ENCODE measurements at regions not wholly inside any gene's neighbourhood (a gene's known extent, or its start where the extent isn't known, plus 50 kb on each side); places are given as distances from the start of the nearest gene placed in this dataset.
A peak's percentile ranks its signal among the peaks of the same experiment; 100 is the strongest.
"Not testable (repeated sequence)": the region's sequence is repeated elsewhere in the genome, so short reads cannot be mapped to it uniquely, and the experiment has no call there.

DNA sequence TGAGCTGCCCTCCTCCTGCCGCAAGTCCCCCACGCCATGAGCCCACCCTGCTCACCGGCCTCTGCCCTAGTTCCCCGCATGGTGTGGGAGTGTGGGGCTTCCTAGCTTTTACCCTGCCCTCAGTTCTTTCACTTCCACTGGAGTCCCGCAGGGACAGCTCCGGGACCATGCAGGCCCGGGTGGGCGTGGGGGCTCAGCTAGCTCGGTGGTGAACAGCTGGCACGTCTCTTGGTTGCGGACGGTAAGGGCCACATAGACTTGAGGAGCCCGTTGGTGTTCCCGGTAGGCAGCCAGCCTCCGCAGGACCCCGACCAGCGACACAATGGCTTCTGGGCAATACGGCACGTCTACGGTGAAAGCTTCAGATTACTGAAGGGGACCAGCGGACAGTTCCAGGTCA is 108.9 kb upstream of the CCZ1B start:
- intact Hi-C loops (cut with DNase I) = no loop called here
- DNase-seq (no peak), ATAC-seq (ENCODE audit: poor library complexity) (no peak)

DNA sequence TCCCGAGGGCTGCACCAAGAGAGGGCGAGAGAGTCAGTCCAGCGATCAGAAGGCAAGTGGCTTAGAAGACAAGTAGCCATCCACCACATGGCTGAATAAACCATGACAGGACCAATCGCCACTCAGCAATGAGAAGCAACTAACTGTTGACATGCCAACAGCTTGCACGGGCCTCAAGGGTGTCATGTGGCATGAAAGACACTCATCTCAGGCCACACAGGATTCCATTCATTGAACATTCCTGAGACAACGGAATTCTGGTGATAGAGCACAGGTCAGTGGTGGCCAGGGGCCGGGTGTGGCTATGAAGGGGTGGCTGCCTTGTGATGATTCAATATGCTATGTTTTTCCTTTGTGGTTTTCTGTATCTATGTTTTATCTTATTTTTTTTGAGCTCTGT is 110.6 kb upstream of the CCZ1B start:
- intact Hi-C loops (cut with DNase I); ATAC-seq (ENCODE audit: poor library complexity); DNase-seq: not testable (repeated sequence)

DNA sequence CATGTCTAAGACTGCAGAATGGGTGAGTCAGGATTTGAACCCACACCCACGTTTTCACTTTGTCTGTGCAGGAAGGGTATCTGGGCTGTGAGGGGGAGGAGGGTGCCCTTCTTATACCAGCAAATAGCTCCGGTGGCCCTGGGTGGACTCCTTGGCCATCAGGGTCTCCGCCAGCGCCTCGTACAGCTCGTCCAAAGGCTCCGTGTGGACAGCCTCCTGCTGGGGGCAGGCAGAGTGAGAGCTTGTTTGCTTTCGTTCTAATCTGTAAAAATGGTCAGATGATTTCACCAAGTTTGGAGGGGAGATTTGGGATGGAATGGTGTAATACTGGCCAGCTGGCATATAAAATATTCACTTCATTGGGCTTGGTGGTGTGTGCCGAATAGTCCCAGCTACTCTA is 111.7 kb upstream of the CCZ1B start:
- not testable (repeated sequence) for DNase-seq; ATAC-seq (ENCODE audit: poor library complexity)

DNA sequence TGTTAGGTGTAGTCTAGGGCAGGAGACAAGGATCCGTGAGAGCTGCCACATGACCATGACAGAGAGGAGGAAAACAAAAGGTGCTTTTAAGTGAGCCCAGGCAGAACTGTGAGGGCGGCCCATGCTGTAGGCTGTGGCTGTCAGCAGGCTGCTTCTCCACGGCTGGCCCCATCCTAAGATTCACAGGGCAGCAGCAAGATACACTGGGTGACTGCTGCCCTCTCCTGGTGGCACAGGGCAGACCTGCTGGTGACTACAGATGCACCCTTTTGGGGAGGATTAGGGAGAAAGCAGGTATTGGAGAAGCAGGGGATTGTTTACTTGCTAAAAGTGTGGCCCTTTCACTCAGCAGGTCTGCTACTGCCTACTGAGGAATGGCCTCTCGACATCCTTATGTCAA is 112.2 kb upstream of the CCZ1B start:
- ATAC-seq (ENCODE audit: poor library complexity); DNase-seq; intact Hi-C loops (cut with DNase I): not testable (repeated sequence)

More for the DNA sequence above, 111.7 kb upstream of the CCZ1B start:
- intact Hi-C loops (cut with DNase I) = not testable (repeated sequence)

DNA sequence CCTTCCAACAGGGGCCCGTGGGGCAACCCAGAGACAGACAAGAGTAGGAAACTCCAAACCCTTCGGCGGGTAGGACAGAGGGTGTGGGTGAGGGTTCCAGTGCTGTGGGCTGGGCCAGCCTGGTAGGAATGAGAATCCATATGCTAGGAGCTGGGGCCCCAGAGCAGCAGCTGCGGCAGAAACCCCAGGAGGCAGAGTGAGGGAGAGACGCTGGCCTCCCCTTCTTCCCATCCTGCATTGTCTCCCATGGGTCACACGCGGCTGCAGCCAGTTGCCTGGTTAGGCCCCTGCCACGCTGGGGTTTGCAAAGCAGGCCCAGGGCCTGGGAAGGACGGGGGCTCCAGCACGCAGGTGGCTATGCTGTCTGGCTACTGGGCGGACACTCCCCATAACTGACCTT is 113.1 kb upstream of the CCZ1B start:
- intact Hi-C loops (cut with DNase I); ATAC-seq (ENCODE audit: poor library complexity); DNase-seq: not testable (repeated sequence)

DNA sequence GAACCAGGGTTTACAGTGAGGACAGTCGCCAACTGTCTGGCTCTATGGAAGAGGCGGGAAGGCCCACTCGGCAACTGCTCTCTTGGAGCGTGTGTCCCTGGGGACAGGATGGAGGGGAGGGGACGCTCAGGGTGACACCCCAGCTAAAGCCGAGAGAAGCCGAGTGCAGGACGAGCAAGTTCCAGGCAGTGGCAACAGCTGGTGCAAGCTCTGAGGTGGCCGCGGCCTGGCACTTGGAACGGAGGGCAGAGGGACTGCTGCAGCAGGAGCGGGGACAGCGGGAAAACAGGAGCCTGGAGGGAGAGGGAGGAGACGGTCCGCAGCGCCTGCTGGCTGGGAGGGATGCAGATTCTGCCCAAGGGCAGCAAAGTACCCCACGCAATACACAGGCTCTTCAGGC is 113.8 kb upstream of the CCZ1B start:
- DNase-seq; ATAC-seq (ENCODE audit: poor library complexity); intact Hi-C loops (cut with DNase I): not testable (repeated sequence)

DNA sequence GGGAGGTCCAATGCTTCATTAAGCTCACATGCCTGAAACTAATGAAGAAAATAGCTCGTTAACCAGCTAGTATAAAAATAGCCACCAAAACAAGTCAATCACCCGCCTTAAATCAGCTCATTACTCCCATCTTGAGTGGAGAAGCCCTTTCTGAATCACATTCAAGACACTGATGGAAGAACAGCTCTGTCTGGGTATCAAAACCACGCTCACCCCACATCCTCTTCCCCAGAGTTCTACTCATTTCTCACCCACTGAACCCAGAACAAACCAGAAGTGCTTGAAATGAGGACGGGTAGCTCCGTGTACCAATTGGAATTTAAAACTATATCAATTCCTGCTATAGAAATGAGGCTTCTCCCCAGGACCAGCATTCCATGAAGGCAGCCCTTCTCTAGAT is 120.8 kb upstream of the CCZ1B start:
- DNase-seq; intact Hi-C loops (cut with DNase I); ATAC-seq (ENCODE audit: poor library complexity): not testable (repeated sequence)

DNA sequence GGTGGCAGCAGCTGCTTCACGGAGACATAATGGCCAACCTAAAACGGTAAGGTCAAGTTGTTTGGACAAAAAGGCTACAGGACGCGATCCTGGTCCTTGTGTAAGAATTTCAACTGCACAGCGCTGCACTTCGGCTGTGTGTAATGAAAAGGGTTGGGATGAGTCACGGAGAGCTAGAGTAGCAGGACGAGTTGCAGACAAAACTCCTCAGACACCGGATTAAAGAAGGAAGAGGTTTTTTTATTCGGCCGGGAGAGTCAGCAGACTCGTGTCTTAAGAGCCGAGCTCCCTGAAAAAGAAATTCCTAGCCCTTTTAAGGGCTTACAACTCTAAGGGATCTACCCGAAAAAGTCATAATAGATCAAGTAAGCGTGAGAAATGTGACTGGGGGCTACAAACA is 124.2 kb upstream of the CCZ1B start:
- intact Hi-C loops (cut with DNase I); ATAC-seq (ENCODE audit: poor library complexity); DNase-seq: not testable (repeated sequence)

DNA sequence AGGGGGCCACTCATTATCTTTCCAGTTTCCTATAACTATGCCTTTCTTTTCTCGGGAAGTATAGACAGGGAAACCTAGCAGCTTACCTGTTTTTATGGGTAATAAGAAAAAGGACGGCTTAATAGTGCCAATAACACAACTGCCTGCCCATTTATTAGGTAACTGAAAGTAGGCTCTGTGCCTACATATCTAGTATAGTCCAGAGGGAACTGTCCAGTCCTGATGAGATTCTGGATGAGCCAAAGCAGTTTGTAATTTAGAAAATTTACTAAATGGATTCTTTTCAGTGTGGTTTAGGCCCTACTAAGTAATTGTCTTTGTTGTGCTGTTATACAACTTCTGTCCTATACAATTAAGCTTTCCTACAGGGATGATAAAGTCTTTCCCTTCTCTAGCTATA is 125.5 kb upstream of the CCZ1B start:
- intact Hi-C loops (cut with DNase I); DNase-seq; ATAC-seq (ENCODE audit: poor library complexity): not testable (repeated sequence)

DNA sequence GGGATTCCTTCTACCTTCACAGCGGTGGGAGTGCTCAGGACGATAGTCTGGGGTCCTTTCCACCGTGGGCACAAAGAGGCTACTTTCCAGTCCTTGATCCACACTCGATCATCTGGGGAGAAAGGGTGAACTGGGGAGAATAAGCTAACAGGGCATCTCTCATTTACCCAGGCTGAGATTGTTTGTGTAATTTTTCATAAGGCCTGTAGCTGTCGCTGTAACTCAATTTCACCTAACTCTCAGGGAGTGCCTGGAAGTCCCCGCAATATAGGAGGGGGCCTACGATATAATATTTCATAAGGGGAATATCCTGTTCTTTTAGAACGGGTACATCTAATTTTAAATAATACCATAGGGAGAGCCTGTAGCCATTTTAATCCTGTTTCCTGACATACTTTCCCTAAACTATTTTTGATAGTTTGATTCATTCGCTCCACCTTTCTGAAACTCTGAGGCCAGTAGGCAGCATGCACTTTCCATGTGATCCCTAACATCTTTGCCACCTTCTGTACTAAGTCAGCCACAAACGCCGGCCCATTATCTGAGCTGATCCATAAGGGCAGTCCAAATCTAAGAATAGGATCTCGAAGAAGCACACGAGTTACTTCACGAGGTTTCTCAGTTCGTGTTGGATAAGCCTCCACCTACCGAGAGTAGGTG is 127.2 kb upstream of the CCZ1B start:
- ATAC-seq (ENCODE audit: poor library complexity); DNase-seq; intact Hi-C loops (cut with DNase I): not testable (repeated sequence)

DNA sequence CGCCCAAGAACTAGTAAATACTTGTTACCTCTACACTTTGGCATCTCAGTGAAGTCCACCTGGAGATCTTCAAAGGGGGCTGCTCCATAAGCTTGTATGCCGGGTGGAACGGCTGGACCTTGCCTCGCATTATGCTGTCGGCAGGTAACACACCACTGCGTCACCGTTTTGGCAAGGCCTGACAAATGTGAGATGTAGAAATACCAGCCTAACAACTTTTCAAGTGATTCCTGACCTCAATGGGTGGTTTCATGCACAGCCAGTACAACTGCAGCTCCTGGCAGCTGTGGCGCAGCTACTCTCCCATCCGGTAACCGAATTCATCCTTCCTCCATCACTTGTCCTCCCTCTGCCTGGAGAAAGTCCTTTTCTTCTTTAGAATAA is 127.7 kb upstream of the CCZ1B start:
- ATAC-seq (ENCODE audit: poor library complexity); DNase-seq; intact Hi-C loops (cut with DNase I): not testable (repeated sequence)

DNA sequence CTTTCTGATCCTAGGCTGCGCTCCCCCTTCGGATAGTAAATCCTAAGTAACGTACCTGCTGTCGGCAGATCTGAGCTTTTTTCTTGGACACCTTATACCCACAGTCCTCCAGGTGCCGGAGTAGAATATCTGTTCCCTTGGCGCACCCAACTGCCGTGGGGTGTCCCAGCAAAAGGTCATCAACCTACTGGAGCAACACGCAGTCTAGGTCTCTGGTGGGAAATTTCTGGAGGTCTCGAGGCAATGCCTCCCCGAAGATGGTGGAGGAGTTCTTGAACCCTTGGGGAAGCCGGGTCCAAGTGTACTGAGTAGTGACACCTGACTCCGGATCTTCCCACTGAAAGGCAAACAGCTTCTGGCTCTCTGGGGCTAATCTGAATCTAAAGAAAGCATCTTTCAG is 129.3 kb upstream of the CCZ1B start:
- intact Hi-C loops (cut with DNase I); ATAC-seq (ENCODE audit: poor library complexity); DNase-seq: not testable (repeated sequence)

DNA sequence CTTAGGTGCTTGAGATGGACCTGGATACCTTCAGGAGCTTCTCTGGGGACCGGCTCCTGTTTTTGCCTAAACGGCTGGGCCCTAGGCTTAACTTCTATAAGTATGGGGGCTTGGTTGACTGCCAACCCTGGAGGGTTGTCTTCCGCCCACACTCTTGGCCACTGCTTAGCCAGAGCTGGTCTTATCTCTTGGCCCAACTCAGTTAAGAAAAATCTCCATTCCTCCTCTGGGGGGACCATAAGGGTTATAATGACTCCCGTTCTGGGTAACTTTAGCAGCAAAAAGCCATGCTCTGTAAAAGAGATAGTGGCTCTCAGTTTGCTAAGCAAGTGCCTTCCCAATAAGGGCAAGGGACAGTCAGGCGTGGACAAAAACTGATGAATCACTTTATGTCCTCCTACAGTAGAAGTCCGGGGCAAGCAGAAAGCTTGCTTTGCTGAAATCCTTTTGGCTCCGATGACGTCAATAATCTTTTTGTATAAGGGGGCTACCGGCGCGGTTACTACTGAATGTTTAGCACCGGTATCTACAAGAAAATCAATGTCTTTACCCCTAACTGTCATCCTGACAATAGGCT is 130.0 kb upstream of the CCZ1B start:
- ATAC-seq (ENCODE audit: poor library complexity); intact Hi-C loops (cut with DNase I); DNase-seq: not testable (repeated sequence)

DNA sequence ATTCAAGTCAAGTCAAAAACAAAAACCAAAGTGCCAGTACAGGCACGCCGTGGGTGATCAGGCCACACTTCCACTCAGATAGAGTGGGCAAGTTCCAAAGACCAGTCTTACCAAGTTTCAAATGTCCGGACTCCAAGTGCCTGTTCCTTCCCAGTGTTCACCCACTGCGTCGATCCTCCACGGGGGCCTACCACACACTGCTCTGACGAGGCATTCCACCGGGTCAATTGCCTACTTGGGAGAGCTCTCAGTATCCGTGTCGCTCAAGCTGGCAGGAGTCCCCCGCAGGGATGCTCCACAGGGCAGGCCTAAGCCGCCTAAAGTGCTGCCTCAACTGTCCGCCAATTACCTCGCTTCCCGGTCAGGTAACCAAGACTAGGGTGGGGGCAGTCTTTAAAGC is 132.3 kb upstream of the CCZ1B start:
- DNase-seq; ATAC-seq (ENCODE audit: poor library complexity); intact Hi-C loops (cut with DNase I): not testable (repeated sequence)

DNA sequence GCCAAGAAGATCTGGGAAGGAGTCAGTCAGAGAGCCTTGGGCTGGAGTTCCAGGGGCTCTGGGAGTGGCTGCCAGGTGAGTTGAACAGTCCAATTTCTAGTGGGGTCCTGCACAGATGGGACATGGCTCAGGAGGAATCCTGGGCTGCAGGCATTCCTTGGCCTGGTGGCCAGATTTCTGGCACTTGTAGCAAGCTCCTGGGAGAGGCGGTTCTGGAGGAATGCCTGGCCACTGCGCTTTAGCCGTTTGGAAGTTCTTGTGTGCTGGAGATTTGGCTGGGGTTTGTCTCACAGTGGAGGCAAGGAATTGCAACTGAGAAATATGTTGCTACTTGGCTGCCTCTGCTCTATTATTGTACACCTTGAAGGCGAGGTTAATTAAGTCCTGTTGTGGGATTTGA is 133.9 kb upstream of the CCZ1B start:
- intact Hi-C loops (cut with DNase I); DNase-seq; ATAC-seq (ENCODE audit: poor library complexity): not testable (repeated sequence)

DNA sequence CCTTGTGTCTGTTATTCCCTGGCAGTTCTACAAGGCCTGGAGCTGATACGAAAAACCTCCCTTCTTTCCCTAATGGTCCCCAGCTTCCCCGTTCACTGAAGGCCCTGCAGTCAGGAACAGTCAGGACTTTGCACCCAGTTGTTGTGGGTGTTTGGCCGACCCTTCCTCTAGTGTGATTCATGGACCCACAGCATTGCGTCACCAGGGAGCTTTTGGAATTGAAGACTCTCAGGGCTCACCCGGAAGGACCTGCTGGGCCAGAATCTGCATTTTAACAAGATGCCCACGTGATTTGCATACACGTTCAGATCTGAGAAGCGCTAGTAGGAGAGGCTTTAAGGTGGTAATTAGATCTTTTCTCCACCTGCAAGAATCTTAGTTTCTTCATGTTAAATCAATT is 136.8 kb upstream of the CCZ1B start:
- intact Hi-C loops (cut with DNase I) = not testable (repeated sequence)

DNA sequence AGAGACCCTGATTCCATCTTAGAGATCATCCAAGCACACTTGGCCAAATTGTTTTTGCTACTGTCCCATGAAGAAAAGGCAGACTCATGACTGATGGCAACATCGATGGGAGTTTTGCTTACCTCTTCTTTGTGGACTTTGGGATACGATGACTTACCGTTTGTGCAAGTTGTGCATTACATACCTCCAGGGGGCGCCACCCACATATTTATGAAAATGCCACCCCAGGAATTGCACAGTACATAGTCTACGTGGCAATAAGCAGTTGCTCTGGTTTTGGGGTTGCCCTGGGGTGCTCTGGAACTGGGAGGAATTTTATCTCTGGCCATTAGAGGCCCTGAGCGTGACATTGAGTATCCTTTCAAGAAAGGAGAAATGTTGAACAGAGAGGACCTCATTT is 139.0 kb upstream of the CCZ1B start:
- ATAC-seq (ENCODE audit: poor library complexity); intact Hi-C loops (cut with DNase I): not testable (repeated sequence)
- DNase-seq = peak; percentile 47

More for the DNA sequence above, 136.8 kb upstream of the CCZ1B start:
- not testable (repeated sequence) for DNase-seq; ATAC-seq (ENCODE audit: poor library complexity)

DNA sequence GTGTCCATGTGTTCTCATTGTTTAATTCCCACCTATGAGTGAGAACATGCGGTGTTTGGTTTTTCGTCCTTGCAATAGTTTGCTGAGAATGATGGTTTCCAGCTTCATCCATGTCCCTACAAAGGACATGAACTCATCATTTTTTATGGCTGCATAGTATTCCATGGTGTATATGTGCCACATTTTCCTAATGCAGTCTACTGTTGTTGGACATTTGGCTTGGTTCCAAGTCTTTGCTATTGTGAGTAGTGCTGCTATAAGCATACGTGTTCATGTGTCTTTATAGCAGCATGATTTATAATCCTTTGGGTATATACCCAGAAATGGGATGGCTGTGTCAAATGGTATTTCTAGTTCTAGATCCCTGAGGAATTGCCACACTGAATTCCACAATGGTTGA is 144.1 kb upstream of the CCZ1B start:
- DNase-seq; intact Hi-C loops (cut with DNase I); ATAC-seq (ENCODE audit: poor library complexity): not testable (repeated sequence)

DNA sequence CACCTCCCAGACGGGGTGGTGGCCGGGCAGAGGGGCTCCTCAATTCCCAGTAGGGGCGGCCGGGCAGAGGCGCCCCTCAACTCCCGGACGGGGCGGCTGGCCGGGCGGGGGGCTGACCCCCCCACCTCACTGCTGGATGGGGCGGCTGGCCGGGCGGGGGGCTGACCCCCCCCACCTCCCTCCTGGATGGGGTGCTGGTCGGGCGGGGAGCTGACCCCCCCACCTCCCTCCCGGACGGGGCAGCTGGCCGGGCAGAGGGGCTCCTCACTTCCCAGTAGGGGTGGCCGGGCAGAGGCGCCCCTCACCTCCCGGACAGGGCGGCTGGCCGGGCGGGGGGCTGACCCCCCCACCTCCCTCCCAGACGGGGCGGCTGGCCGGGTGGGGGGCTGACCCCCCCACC is 148.8 kb upstream of the CCZ1B start:
- ATAC-seq (ENCODE audit: poor library complexity); DNase-seq; intact Hi-C loops (cut with DNase I): not testable (repeated sequence)

DNA sequence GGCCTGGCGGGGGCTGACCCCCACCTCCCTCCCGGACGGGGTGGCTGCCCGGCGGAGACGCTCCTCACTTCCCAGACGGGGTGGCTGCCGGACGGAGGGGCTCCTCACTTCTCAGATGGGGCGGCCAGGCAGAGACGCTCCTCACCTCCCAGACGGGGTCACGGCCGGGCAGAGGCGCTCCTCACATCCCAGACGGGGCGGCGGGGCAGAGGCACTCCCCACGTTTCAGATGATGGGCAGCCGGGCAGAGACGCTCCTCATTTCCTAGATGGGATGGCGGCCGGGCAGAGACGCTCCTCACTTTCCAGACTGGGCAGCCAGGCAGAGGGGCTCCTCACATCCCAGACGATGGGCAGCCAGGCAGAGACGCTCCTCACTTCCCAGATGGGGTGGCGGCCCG is 149.3 kb upstream of the CCZ1B start:
- intact Hi-C loops (cut with DNase I); ATAC-seq (ENCODE audit: poor library complexity); DNase-seq: not testable (repeated sequence)
